MCF 10A (cell line): ENCODE measurements at regions not wholly inside any gene's neighbourhood (a gene's known extent, or its start where the extent isn't known, plus 50 kb on each side); places are given as distances from the start of the nearest gene placed in this dataset.

Experiments
- BruUV-seq: library from RNA; stranded (reverse); fragments of 400-500 nt; replicated peaks from 2 replicates; lab custom pipeline; 2021; lab: Mats Ljungman, UMichigan
- CTCF ChIA-PET: fragments of 300-600 bp; sonication (Branson Sonifier 250); formaldehyde crosslinking; extraction: SDS; loops from one replicate; lab custom pipeline; 2021; ENCODE audit warnings: antibody characterized with exemption, inconsistent platforms; lab: Yijun Ruan, JAX
- POLR2A ChIA-PET: fragments of 300-600, 350-650 bp; sonication (Branson Sonifier 250); formaldehyde crosslinking; extraction: SDS; loops from one replicate; lab custom pipeline; 2020; ENCODE audit warnings: antibody characterized with exemption, inconsistent platforms; lab: Yijun Ruan, JAX
- DNase-seq: peaks from one replicate; pipeline ENCODE4 v3.0.0-alpha.2; 2018; ENCODE audit not compliant: unreplicated experiment
- H3K27ac Mint-ChIP-seq: one replicate; pipeline ENCODE4 v1.8.0; 2022; ENCODE audit warnings: mild to moderate bottlenecking, low read depth, mixed read lengths; ENCODE audit not compliant: unreplicated experiment
- H3K27me3 Mint-ChIP-seq: one replicate; pipeline ENCODE4 v1.8.0; 2022; ENCODE audit warnings: mixed read lengths; ENCODE audit not compliant: insufficient read depth, unreplicated experiment
- H3K36me3 Mint-ChIP-seq: one replicate; pipeline ENCODE4 v1.8.0; 2022; ENCODE audit warnings: mild to moderate bottlenecking, moderate library complexity, mixed read lengths; ENCODE audit not compliant: insufficient read depth, unreplicated experiment
- H3K4me1 Mint-ChIP-seq: one replicate; pipeline ENCODE4 v1.8.0; 2022; ENCODE audit warnings: mixed read lengths; ENCODE audit not compliant: insufficient read depth, unreplicated experiment
- H3K4me3 Mint-ChIP-seq: one replicate; pipeline ENCODE4 v1.8.0; 2022; ENCODE audit warnings: mild to moderate bottlenecking, moderate library complexity, mixed read lengths; ENCODE audit not compliant: unreplicated experiment
- H3K9me3 Mint-ChIP-seq: one replicate; pipeline ENCODE4 v1.8.0; 2022; ENCODE audit warnings: mixed read lengths; ENCODE audit not compliant: unreplicated experiment
- intact Hi-C: fragments of 100-400 bp; cut with micrococcal nuclease; formaldehyde crosslinking; loops from 2 replicates; pipeline ENCODE4 v1.14.1; 2022
- TF ChIP-seq, protein P1 (sequence below): fragments of 200-600 bp; IDR thresholded peaks from one replicate; pipeline ENCODE4 v1.8.0; 2022; ENCODE audit warnings: antibody characterized with exemption, mild to moderate bottlenecking; ENCODE audit not compliant: unreplicated experiment

DNA sequence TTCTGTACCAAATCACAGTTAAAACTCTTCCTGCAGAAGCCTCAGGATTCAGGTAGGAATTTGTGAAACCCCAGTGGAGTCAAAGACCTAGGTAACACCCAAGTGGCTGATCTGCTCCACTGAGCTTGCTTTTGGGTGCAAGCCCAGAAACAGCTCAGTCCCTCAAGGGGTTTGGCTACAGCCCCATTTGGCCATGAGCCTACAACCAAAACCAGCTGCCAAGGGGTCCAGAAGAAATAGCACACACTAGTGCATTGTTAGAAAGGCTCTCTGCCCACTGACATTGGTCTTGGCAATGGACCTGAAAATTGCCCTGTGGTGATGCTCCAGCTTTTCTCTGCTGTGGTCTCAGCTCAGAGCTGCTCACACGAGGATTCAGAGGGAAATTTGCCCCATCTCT lies 577.4 kb upstream of the INTU start:
- H3K4me1 Mint-ChIP-seq = peaks cover 7% of the 10 kb centered on the region
- H3K4me3 Mint-ChIP-seq = no peak overlapping the region
- peaks cover 16% of the 10 kb centered on the region for H3K9me3 Mint-ChIP-seq
- peak; percentile 89 for DNase-seq
- intact Hi-C loops = no loop called here
- TF ChIP-seq, protein P1, sequence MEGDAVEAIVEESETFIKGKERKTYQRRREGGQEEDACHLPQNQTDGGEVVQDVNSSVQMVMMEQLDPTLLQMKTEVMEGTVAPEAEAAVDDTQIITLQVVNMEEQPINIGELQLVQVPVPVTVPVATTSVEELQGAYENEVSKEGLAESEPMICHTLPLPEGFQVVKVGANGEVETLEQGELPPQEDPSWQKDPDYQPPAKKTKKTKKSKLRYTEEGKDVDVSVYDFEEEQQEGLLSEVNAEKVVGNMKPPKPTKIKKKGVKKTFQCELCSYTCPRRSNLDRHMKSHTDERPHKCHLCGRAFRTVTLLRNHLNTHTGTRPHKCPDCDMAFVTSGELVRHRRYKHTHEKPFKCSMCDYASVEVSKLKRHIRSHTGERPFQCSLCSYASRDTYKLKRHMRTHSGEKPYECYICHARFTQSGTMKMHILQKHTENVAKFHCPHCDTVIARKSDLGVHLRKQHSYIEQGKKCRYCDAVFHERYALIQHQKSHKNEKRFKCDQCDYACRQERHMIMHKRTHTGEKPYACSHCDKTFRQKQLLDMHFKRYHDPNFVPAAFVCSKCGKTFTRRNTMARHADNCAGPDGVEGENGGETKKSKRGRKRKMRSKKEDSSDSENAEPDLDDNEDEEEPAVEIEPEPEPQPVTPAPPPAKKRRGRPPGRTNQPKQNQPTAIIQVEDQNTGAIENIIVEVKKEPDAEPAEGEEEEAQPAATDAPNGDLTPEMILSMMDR = no peak
- H3K27ac Mint-ChIP-seq = no peak overlapping the region
- H3K36me3 Mint-ChIP-seq = no peaks in the 10 kb centered on the region
- CTCF ChIA-PET = interaction anchor here (1.0 kb wide), 1 partner anchor 104 kb away, joined by 3 read pairs; no protein-coding TSS in a partner anchor
- POLR2A ChIA-PET = interaction anchor here (0.7 kb wide), 1 partner anchor 106 kb away, joined by 3 read pairs; no protein-coding TSS in a partner anchor
- BruUV-seq = no TSS peak
- H3K27me3 Mint-ChIP-seq = no peaks in the 10 kb centered on the region

- H3K27ac Mint-ChIP-seq = no peak overlapping the region
- TF ChIP-seq, protein P1 = no peak
- no peaks in the 10 kb centered on the region for H3K27me3 Mint-ChIP-seq
- no peak overlapping the region for H3K4me3 Mint-ChIP-seq
- peaks cover 6% of the 10 kb centered on the region for H3K4me1 Mint-ChIP-seq
- DNase-seq = no peak
- ChIA-PET POLR2A (interaction anchor here (0.6 kb wide), 1 partner anchor 149 kb away, joined by 3 read pairs; no protein-coding TSS in a partner anchor), CTCF (interaction anchor here (0.6 to 0.9 kb wide), 2 partner anchors 13 to 465 kb away, joined by 3 to 4 read pairs; no protein-coding TSS in a partner anchor)
- no TSS peak for BruUV-seq
- intact Hi-C loops = no loop called here
- no peaks in the 10 kb centered on the region for H3K36me3 Mint-ChIP-seq
- H3K9me3 Mint-ChIP-seq = no peaks in the 10 kb centered on the region
Measured at GRCh38 chr4:127069675-127070074, 563.1 kb upstream of the INTU start.

GRCh38 chr4:127071443-127071842 lies 561.3 kb upstream of the INTU start:
- CTCF ChIA-PET = interaction anchor here (0.6 kb wide), 2 partner anchors 190 to 478 kb away, joined by 3 read pairs; no protein-coding TSS in a partner anchor
- intact Hi-C loops = no loop called here
- TF ChIP-seq, protein P1 = no peak
- Mint-ChIP-seq H3K9me3 (no peaks in the 10 kb centered on the region), H3K4me1 (peaks cover 6% of the 10 kb centered on the region), H3K27me3 (no peaks in the 10 kb centered on the region), H3K27ac (no peak overlapping the region), H3K36me3 (no peaks in the 10 kb centered on the region), H3K4me3 (no peak overlapping the region)
- BruUV-seq = no TSS peak
- POLR2A ChIA-PET = no interaction called here
- no peak for DNase-seq

DNA sequence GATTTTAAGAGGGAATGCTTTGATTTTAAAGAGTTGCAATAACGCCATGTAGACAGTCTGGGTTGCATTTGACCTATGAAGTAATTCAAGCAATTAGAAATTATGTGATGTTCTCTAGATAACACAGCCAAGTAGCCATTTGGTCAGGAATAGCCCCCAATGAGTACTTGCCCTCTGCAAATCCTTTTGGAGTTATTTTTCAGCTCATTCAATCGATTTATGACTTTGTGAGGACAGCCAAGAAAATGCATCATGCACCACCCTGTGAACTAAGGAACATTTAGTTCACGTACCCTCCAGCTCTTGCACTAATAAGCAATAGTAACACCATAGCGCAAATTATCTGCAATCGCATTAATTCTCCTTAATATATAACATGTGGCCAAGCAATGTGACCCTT lies 552.6 kb upstream of the INTU start:
- no peaks in the 10 kb centered on the region for H3K27me3 Mint-ChIP-seq
- no TSS peak for BruUV-seq
- ChIA-PET POLR2A (no interaction called here), CTCF (no interaction called here)
- no peaks in the 10 kb centered on the region for H3K36me3 Mint-ChIP-seq
- no peaks in the 10 kb centered on the region for H3K4me1 Mint-ChIP-seq
- TF ChIP-seq, protein P1 = no peak
- no peak overlapping the region for H3K4me3 Mint-ChIP-seq
- intact Hi-C loops = no loop called here
- DNase-seq = no peak
- H3K9me3 Mint-ChIP-seq = no peaks in the 10 kb centered on the region
- no peak overlapping the region for H3K27ac Mint-ChIP-seq
